CD4-positive, alpha-beta T cell (primary cell): ENCODE measurements at regions not wholly inside any gene's neighbourhood (a gene's known extent, or its start where the extent isn't known, plus 50 kb on each side); places are given as distances from the start of the nearest gene placed in this dataset.

Experiments used
- ATAC-seq: fragments of 200-7000 bp; cut with Tn5 transposase; one replicate; pipeline ENCODE4 v1.10.0; 2022; ENCODE audit warnings: mild to moderate bottlenecking; ENCODE audit not compliant: poor library complexity
- CTCF ChIA-PET: fragments of 350-600 bp; sonication (Branson Sonifier 250); formaldehyde crosslinking; loops from one replicate; lab custom pipeline; 2021; ENCODE audit warnings: antibody characterized with exemption, inconsistent platforms; lab: Charles Lee
- POLR2A ChIA-PET: fragments of 350-600 bp; sonication (Branson Sonifier 250); formaldehyde crosslinking; loops from one replicate; lab custom pipeline; 2021; ENCODE audit warnings: antibody characterized with exemption, inconsistent platforms; lab: Charles Lee
- DNase-seq, 14 experiments: peaks; one replicate each; pipeline ENCODE4 v3.0.0-alpha.2; 2013 to 2020; ENCODE audit warnings: mixed read lengths in 2 of 14
- H3K27ac ChIP-seq, 2 donors: one replicate each; pipeline versions ENCODE4 v1.5.1 to v1.7.0; 2013; ENCODE audit warnings: low read length in 2 of 2, low read depth in 1 of 2, mild to moderate bottlenecking in 1 of 2
- H3K27me3 ChIP-seq, 2 experiments: 1 replicate in 1 of 2; 2 replicates in 1 of 2; pipeline versions ENCODE4 v1.6.1 to v1.7.0; 2013; ENCODE audit warnings: low read length in 2 of 2, control low read depth in 1 of 2, mild to moderate bottlenecking in 1 of 2, moderate library complexity in 1 of 2; ENCODE audit not compliant: insufficient read depth in 2 of 2, control insufficient read depth in 1 of 2
- H3K36me3 ChIP-seq: one replicate; pipeline ENCODE4 v1.6.1; 2013; ENCODE audit warnings: low read length, control low read depth; ENCODE audit not compliant: insufficient read depth
- H3K4me1 ChIP-seq: one replicate; pipeline ENCODE4 v1.6.1; 2013; ENCODE audit warnings: low read length, control low read depth; ENCODE audit not compliant: insufficient read depth
- H3K4me3 ChIP-seq: one replicate; pipeline ENCODE4 v1.5.1; 2013; ENCODE audit warnings: mild to moderate bottlenecking, low read length, moderate library complexity
- H3K9me3 ChIP-seq, 2 experiments: 1 replicate in 1 of 2; 2 replicates in 1 of 2; pipeline versions ENCODE4 v1.6.1 to v1.7.0; 2013; ENCODE audit warnings: low read length in 2 of 2, mild to moderate bottlenecking in 2 of 2, control low read depth in 1 of 2, moderate library complexity in 1 of 2; ENCODE audit not compliant: control insufficient read depth in 1 of 2, insufficient read depth in 1 of 2
- H3K27ac Mint-ChIP-seq: one replicate; pipeline ENCODE4 v1.8.0; 2020; ENCODE audit warnings: mixed read lengths
- H3K27me3 Mint-ChIP-seq: one replicate; pipeline ENCODE4 v1.8.0; 2021; ENCODE audit warnings: mixed read lengths
- H3K36me3 Mint-ChIP-seq: one replicate; pipeline ENCODE4 v1.8.0; 2021; ENCODE audit warnings: low read depth, mixed read lengths
- H3K4me1 Mint-ChIP-seq: one replicate; pipeline ENCODE4 v1.8.0; 2021; ENCODE audit warnings: low read depth, mixed read lengths
- H3K4me3 Mint-ChIP-seq: one replicate; pipeline ENCODE4 v1.8.0; 2020; ENCODE audit warnings: mild to moderate bottlenecking, mixed read lengths
- H3K9me3 Mint-ChIP-seq: one replicate; pipeline ENCODE4 v1.8.0; 2020; ENCODE audit warnings: mixed read lengths
- CTCF ChIP-seq: fragments of 200-600 bp; IDR thresholded peaks from one replicate; pipeline ENCODE4 v1.8.0; 2022; ENCODE audit warnings: antibody characterized with exemption, mild to moderate bottlenecking
- intact Hi-C, 2 experiments: fragments of 100-400 bp; cut with DNase I in 1 of 2; cut with micrococcal nuclease in 1 of 2; formaldehyde crosslinking; loops; one replicate each; pipeline versions ENCODE4 v1.15.1 to v1.9.0; 2023 to 2025; cut with DNase I, micrococcal nuclease

- Histone ChIP-seq H3K4me3 (no peak overlapping the region), H3K9me3 (no peaks in the 10 kb centered on the region), H3K36me3 (no peaks in the 10 kb centered on the region), H3K4me1 (no peaks in the 10 kb centered on the region), H3K27me3 (no peaks in the 10 kb centered on the region), H3K27ac (no peak overlapping the region)
- ChIA-PET CTCF (no interaction called here), POLR2A (no interaction called here)
- no peak overlapping the region for H3K27ac Mint-ChIP-seq
- no peaks in the 10 kb centered on the region for H3K4me1 Mint-ChIP-seq
- no peak for ATAC-seq
- no peak for DNase-seq
- H3K36me3 Mint-ChIP-seq, result no peaks in the 10 kb centered on the region
- no peak for TF ChIP-seq CTCF
- H3K27me3 Mint-ChIP-seq, result no peaks in the 10 kb centered on the region
- intact Hi-C loops, result no loop called here
- peaks cover 2% of the 10 kb centered on the region for H3K9me3 Mint-ChIP-seq
- no peak overlapping the region for H3K4me3 Mint-ChIP-seq
Observed at GRCh38 chr4:124025000-124025399, 628.4 kb downstream of the SPRY1 start.

- Histone ChIP-seq H3K36me3 (no peaks in the 10 kb centered on the region), H3K9me3 (no peaks in the 10 kb centered on the region), H3K27me3 (no peaks in the 10 kb centered on the region), H3K4me1 (no peaks in the 10 kb centered on the region), H3K27ac (no peak overlapping the region), H3K4me3 (no peak overlapping the region)
- intact Hi-C loops, result no loop called here
- ChIA-PET CTCF (no interaction called here), POLR2A (no interaction called here)
- Mint-ChIP-seq H3K9me3 (peaks cover 2% of the 10 kb centered on the region), H3K27me3 (no peaks in the 10 kb centered on the region), H3K4me1 (no peaks in the 10 kb centered on the region), H3K36me3 (no peaks in the 10 kb centered on the region), H3K27ac (no peak overlapping the region), H3K4me3 (no peak overlapping the region)
- DNase-seq (no peak), ATAC-seq (no peak)
- no peak for TF ChIP-seq CTCF
Observed at GRCh38 chr4:124025428-124025827, 628.8 kb downstream of the SPRY1 start.

- Mint-ChIP-seq H3K9me3 (no peaks in the 10 kb centered on the region), H3K4me1 (no peaks in the 10 kb centered on the region), H3K36me3 (no peaks in the 10 kb centered on the region), H3K4me3 (no peak overlapping the region), H3K27me3 (no peaks in the 10 kb centered on the region), H3K27ac (no peak overlapping the region)
- intact Hi-C loops, result no loop called here
- Histone ChIP-seq H3K4me3 (no peak overlapping the region), H3K36me3 (no peaks in the 10 kb centered on the region), H3K27me3 (no peaks in the 10 kb centered on the region), H3K4me1 (no peaks in the 10 kb centered on the region), H3K27ac (no peak overlapping the region), H3K9me3 (no peaks in the 10 kb centered on the region)
- ATAC-seq (no peak), DNase-seq (no peak)
- no peak for TF ChIP-seq CTCF
- ChIA-PET POLR2A (no interaction called here), CTCF (no interaction called here)
Observed at GRCh38 chr4:124028182-124028581, 631.6 kb downstream of the SPRY1 start.
